ENCODE measurements at regions not wholly inside any gene's neighbourhood (a gene's known extent, or its start where the extent isn't known, plus 50 kb on each side); places are given as distances from the start of the nearest gene placed in this dataset.

GRCh38 chr2:167607731-167608130 lies 639.7 kb downstream of the STK39 start:
- no peak for TF ChIP-seq EZH2 (IDR thresholded peaks at IDR 0.05; ENCODE audit: insufficient read depth, poor library complexity, severe bottlenecking)
- TF ChIP-seq EZH2phosphoT487 (IDR thresholded peaks at IDR 0.05; ENCODE audit: insufficient read depth, low read depth), result no peak

All from GM23248 (cell line).